Tibial nerve (tissue), 4 donors: ENCODE measurements at regions not wholly inside any gene's neighbourhood (a gene's known extent, or its start where the extent isn't known, plus 50 kb on each side); places are given as distances from the start of the nearest gene placed in this dataset.

Experiments
- DNase-seq, 2 donors: peaks; one replicate each; pipeline ENCODE4 v3.0.0-alpha.2; 2019; ENCODE audit warnings: low spot score in 2 of 2
- H3K27ac ChIP-seq, 4 donors: fragments of 200-600 bp; sonication (generic) in 3 of 4; one replicate each; pipeline ENCODE4 v1.5.1; 2017 to 2019; ENCODE audit warnings: mild to moderate bottlenecking in 1 of 4
- H3K27me3 ChIP-seq, 2 donors: fragments of 200-600 bp; sonication (generic) in 1 of 2; one replicate each; pipeline versions ENCODE4 v1.5.1 to v1.6.0; 2017 to 2019
- H3K36me3 ChIP-seq, 3 donors: fragments of 200-600 bp; sonication (generic); one replicate each; pipeline ENCODE4 v1.5.1; 2018 to 2019
- H3K4me1 ChIP-seq, 4 donors: fragments of 200-600 bp; sonication (generic) in 3 of 4; one replicate each; pipeline ENCODE4 v1.5.1; 2017 to 2019
- H3K4me3 ChIP-seq, 4 donors: fragments of 200-600 bp; sonication (generic) in 3 of 4; one replicate each; pipeline ENCODE4 v1.5.1; 2017 to 2019; ENCODE audit warnings: mild to moderate bottlenecking in 1 of 4, moderate library complexity in 1 of 4
- H3K9me3 ChIP-seq, 4 donors: fragments of 200-600 bp; sonication (generic) in 3 of 4; one replicate each; pipeline ENCODE4 v1.5.1; 2017 to 2019
- EP300 ChIP-seq, 2 donors: sonication (generic); formaldehyde crosslinking; IDR thresholded peaks; one replicate each; pipeline ENCODE4 v1.6.1; 2017; ENCODE audit warnings: antibody characterized with exemption in 2 of 2, mild to moderate bottlenecking in 1 of 2
- POLR2A ChIP-seq, 2 donors: fragments of 450-650 bp; IDR thresholded peaks; one replicate each; pipeline ENCODE4 v1.6.1; 2017; ENCODE audit warnings: antibody characterized with exemption in 2 of 2, mild to moderate bottlenecking in 2 of 2, moderate library complexity in 2 of 2
- WGBS, 2 donors: methylation state at CpG; one replicate each; pipeline ENCODE4 v1.1.5; 2018; 5-methylcytosine and 5-hydroxymethylcytosine counted together
- TF ChIP-seq, protein P1 (sequence below), 5 experiments: fragments of 200-600 bp in 3 of 5; fragments of 450-650 bp in 2 of 5; sonication (generic) in 3 of 5; IDR thresholded peaks; one replicate each; pipeline ENCODE4 v1.5.1; 2016 to 2019; ENCODE audit warnings: antibody characterized with exemption in 5 of 5, mild to moderate bottlenecking in 3 of 5, moderate library complexity in 2 of 5

DNA sequence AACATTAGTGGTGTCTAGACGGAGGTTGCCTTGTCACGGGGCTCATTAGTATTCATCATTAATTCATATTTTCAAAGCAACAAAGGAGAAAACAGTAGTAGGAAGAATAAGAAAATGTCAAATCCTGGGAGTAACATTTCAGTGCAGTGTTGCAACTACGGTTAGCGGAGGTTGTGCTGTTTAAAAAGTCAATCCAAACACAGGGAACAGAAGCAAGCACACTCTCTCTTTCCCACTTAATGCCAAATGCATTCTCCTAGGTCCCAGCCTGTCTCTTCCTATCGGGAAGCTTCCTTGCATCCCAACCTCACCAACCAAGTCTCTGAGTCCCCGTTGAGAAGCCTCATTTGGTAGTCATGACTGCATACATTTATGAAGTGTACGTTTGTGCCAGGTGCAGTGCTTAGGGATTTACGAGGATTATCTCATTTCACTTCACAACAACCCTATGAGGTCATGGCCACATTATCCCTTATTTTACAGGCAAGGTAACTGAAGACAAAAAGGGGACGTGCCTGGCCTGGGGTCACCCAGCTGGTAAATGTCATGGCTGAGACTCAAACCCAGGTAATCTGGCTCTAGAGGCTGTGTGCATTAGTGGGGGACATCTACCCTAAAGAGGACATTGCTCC lies 283.6 kb upstream of the SALL1 start:
- DNase-seq = no peak
- 51 to 55% methylated on average over 9 of the region's 9 CpGs for WGBS, 2 donors
- no peaks in the 10 kb centered on the region for H3K4me1 ChIP-seq
- TF ChIP-seq, protein P1, sequence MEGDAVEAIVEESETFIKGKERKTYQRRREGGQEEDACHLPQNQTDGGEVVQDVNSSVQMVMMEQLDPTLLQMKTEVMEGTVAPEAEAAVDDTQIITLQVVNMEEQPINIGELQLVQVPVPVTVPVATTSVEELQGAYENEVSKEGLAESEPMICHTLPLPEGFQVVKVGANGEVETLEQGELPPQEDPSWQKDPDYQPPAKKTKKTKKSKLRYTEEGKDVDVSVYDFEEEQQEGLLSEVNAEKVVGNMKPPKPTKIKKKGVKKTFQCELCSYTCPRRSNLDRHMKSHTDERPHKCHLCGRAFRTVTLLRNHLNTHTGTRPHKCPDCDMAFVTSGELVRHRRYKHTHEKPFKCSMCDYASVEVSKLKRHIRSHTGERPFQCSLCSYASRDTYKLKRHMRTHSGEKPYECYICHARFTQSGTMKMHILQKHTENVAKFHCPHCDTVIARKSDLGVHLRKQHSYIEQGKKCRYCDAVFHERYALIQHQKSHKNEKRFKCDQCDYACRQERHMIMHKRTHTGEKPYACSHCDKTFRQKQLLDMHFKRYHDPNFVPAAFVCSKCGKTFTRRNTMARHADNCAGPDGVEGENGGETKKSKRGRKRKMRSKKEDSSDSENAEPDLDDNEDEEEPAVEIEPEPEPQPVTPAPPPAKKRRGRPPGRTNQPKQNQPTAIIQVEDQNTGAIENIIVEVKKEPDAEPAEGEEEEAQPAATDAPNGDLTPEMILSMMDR (IDR thresholded peaks at IDR 0.05) = no peak
- TF ChIP-seq EP300 (IDR thresholded peaks at IDR 0.05) (no peak), POLR2A (IDR thresholded peaks at IDR 0.05) (no peak)
- H3K4me3 ChIP-seq = no peak overlapping the region
- H3K27ac ChIP-seq = no peak overlapping the region
- H3K9me3 ChIP-seq = no peaks in the 10 kb centered on the region
- H3K36me3 ChIP-seq = no peaks in the 10 kb centered on the region
- no peaks in the 10 kb centered on the region for H3K27me3 ChIP-seq

DNA sequence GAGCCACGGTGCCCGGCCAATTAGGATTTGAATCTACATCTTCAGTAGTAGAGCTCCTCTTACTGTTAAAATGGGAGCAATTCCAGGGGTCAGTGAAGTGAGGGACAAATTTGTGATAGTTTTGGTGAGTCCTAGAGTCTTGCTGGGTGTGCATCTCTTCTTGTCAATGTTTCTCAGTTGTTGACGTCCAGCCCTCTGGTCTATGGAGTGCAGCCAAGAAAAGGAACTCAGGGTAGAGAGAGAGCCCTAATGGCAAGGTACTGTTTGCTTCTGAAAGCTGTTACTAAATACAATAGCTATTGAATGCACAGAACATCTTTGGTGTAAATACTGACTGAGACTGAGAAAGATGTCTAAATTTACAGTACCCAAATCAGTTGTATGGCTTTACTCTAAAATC lies 282.5 kb upstream of the SALL1 start:
- no peak overlapping the region for H3K4me3 ChIP-seq
- no peaks in the 10 kb centered on the region for H3K4me1 ChIP-seq
- no peaks in the 10 kb centered on the region for H3K27me3 ChIP-seq
- no peaks in the 10 kb centered on the region for H3K36me3 ChIP-seq
- H3K9me3 ChIP-seq = no peaks in the 10 kb centered on the region
- WGBS, 2 donors = 49 to 56% methylated on average over 3 of the region's 3 CpGs
- H3K27ac ChIP-seq = no peak overlapping the region
- no peak for DNase-seq
- TF ChIP-seq POLR2A (IDR thresholded peaks at IDR 0.05) = no peak

DNA sequence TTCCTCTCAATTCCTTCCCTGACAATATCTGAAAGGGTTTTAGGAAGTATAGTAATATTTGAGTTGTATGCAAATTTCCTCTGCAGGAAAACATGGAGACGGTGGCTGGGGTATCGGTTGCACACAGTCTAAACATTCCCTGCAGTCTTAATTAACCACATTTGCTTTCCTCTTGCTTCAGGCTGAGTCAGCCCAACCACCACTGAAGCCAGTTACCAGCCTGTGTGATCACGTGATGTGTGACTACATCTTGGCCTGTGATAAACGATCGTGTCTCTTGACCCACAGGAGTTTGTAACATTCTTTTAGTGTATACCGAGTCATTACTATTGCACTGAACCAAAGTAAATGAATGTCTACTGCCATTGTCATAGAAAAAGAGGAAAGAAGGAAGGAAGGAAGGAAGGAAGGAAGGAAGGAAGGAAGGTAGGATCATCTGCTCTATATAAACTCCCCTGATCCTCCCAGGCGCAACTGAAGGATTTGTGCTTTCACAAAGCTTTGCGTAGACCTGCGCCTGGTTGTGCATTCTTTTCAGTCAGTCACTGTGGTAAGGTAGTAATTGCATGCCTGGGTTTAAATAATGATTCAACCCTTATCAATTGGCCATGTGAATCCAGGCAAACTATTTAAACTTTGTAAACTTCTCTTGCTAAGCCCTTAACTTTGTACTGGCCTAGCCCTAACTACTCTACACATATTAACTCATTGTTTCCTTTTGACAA lies 280.6 kb upstream of the SALL1 start:
- Histone ChIP-seq H3K27ac (no peak overlapping the region), H3K36me3 (no peaks in the 10 kb centered on the region), H3K4me3 (no peak overlapping the region), H3K4me1 (no peaks in the 10 kb centered on the region), H3K27me3 (no peaks in the 10 kb centered on the region), H3K9me3 (no peaks in the 10 kb centered on the region)
- TF ChIP-seq EP300 (IDR thresholded peaks at IDR 0.05) (no peak), POLR2A (IDR thresholded peaks at IDR 0.05) (no peak)
- TF ChIP-seq, protein P1 (IDR thresholded peaks at IDR 0.05) = no peak
- no peak for DNase-seq
- 35 to 36% methylated on average over 9 of the region's 9 CpGs for WGBS, 2 donors

DNA sequence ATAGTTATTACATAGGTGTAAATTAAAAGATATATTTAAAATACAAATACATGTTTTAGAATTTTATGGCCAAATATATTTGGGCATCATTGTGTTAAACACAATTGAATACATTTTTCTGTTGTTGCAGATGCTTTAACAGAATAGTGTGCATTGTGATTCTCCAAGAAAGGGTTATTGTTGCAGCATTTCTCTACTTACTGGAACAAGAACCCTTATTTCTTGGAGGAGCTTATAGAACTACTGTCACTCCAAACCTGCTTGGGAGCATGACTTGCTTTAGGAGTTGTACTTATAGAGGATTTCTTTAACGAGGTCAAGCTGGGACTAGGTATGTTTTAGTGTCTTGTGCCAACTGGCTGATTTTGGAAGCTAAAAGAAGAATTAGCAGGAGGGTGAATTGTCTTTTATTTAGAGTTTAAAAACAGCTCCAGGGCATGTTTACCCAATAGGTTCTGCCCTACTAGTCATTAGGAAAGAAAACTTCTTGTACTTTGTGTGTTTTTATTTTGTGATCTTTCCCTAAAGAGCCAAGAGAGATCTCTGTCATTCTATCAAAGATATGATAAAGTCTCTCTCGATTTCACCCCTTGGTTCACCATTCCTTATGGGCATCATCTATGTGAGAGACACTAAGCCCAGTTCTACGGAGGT lies 279.8 kb upstream of the SALL1 start:
- Histone ChIP-seq H3K9me3 (no peaks in the 10 kb centered on the region), H3K27ac (no peak overlapping the region), H3K27me3 (no peaks in the 10 kb centered on the region), H3K4me1 (no peaks in the 10 kb centered on the region), H3K4me3 (no peak overlapping the region), H3K36me3 (no peaks in the 10 kb centered on the region)
- DNase-seq = no peak
- TF ChIP-seq EP300 (IDR thresholded peaks at IDR 0.05) (no peak), POLR2A (IDR thresholded peaks at IDR 0.05) (no peak)
- TF ChIP-seq, protein P1 (IDR thresholded peaks at IDR 0.05) = no peak
- 56 to 60% methylated on average over 3 of the region's 3 CpGs for WGBS, 2 donors

DNA sequence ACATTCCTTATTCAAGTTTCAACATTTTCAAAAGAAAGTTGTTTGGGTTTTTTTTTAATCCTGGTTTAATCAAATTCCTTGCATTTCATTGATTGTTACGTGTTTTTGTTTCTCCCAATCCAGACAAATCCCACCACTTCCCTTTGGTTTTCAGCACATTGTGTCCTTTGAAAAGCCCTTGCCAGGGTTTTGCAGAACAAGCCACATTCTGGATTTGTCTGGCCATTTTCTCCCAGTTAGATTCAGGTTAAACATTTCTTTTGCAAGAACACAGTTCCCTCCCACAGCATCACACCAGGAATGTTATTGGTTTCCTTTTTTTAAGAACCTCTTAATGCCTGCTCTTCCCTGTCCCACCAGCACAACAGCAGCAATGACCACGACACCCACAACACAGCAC lies 278.0 kb upstream of the SALL1 start:
- no peak for TF ChIP-seq EP300 (IDR thresholded peaks at IDR 0.05)
- TF ChIP-seq, protein P1 (IDR thresholded peaks at IDR 0.05) = no peak
- TF ChIP-seq POLR2A (IDR thresholded peaks at IDR 0.05) = no peak
- H3K4me1 ChIP-seq = no peaks in the 10 kb centered on the region
- no peaks in the 10 kb centered on the region for H3K36me3 ChIP-seq
- H3K9me3 ChIP-seq = no peaks in the 10 kb centered on the region
- WGBS, 2 donors = 73 to 78% methylated on average over 2 of the region's 2 CpGs
- no peak for DNase-seq
- H3K27me3 ChIP-seq = no peaks in the 10 kb centered on the region
- no peak overlapping the region for H3K4me3 ChIP-seq
- H3K27ac ChIP-seq = no peak overlapping the region
